ENCODE measurements at regions not wholly inside any gene's neighbourhood (a gene's known extent, or its start where the extent isn't known, plus 50 kb on each side); places are given as distances from the start of the nearest gene placed in this dataset.
A peak's percentile ranks its signal among the peaks of the same experiment; 100 is the strongest.

- DNase-seq, result no peak
These were observed 150.5 kb upstream of the RUNX3 start for GRCh38 chr1:25080294-25081209.

DNA sequence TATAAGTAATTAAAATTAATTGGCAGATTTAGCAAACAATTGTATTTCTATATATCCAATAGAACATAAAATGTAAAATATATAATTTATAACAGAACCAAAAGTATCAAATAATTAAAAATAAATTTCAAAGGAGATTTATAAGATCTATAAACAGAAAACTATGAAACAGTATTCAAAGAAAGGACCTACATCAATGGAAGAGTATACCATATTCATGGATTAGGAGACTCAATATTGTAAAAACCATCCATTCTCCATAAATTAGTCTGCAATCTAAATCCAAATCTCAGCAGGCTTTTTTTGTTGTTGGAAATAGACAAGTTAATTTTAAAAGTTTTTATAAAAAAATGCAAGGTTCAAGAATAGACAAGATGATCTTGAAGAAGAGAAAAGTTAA lies 149.0 kb upstream of the RUNX3 start:
- no peak for DNase-seq

DNA sequence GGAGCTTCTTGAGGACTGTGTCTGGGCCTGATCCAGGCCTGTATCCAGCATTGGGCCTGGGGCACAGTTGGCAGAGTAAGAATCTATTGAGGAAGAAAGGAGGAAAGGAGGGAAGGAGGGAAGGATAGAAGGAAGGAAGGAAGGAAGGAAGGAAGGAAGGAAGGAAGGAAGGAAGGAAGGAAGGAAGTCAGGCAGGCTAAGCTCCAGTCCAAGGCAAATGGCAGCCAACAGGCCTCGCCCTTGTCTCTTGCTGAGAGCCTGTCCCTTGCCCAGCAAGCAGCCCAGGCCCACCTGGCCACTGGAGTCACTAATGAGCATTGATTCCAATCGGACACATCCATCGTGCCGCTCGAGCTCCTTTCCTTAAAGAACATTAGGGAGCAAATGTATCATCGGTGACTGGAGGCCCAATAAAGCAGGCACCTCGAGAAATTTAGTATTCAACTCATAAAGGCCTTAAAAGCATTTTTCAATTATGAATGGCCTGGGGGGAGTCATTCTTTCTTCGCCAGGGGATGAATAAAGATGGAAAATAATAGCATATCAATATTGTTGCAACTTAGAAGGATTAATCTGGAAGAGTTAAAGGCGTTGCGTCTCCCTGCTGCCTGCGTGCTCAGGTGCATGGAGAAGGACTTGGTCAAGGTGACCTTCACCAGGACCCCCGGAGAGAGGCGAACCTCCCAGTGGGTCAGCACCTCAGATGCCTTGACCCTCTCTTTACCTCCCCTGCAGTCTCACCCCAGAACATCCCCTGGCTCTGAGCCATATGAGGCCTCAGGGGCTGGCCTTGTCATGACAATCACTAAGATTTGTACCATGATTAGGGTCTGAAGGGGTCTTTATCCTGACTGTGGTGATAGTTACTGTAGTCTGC lies 144.5 kb upstream of the RUNX3 start:
- no peak for DNase-seq

GRCh38 chr1:25073640-25074270 lies 143.7 kb upstream of the RUNX3 start:
- no peak for DNase-seq

GRCh38 chr1:25072461-25072860 lies 142.4 kb upstream of the RUNX3 start:
- DNase-seq, result no peak

- no peak for DNase-seq
These were observed 138.8 kb upstream of the RUNX3 start for GRCh38 chr1:25068829-25069228.

GRCh38 chr1:25068316-25068715 lies 138.2 kb upstream of the RUNX3 start:
- DNase-seq, result no peak

DNA sequence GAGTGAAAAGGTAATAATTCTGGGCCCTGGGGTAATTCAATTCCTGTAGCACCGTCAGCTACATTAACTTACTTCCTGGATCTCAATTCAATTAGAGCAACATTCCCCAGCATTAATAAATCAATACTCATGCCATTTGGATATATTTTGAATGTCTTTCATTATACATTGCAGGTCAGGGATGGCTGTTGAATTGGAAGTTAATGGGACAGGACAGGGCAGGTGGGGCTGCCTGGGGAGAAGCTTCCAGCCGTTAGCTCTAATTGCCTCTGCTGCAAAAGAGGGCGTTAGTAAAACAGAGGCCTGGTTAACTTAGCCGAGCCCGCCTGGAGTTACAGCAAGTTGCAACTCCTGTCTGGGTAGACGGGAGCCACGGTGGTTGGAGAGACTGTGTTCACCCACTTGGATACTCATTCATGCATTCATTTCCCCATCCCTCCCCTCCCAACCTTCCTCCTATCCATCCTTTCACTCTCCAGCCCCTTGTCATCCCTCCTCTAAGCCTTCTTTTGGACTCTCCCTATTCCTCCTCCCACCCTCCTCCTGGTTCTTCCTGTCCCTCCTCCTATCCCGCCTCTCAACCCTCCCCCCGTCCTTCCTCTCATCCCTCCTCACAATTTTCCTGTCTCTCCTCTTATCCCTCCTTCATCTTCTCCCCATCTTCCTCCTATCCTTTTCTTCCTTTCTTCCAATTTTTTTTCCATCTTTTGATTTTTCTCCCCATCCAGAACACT lies 137.6 kb upstream of the RUNX3 start:
- DNase-seq, result peak; percentile 69

DNA sequence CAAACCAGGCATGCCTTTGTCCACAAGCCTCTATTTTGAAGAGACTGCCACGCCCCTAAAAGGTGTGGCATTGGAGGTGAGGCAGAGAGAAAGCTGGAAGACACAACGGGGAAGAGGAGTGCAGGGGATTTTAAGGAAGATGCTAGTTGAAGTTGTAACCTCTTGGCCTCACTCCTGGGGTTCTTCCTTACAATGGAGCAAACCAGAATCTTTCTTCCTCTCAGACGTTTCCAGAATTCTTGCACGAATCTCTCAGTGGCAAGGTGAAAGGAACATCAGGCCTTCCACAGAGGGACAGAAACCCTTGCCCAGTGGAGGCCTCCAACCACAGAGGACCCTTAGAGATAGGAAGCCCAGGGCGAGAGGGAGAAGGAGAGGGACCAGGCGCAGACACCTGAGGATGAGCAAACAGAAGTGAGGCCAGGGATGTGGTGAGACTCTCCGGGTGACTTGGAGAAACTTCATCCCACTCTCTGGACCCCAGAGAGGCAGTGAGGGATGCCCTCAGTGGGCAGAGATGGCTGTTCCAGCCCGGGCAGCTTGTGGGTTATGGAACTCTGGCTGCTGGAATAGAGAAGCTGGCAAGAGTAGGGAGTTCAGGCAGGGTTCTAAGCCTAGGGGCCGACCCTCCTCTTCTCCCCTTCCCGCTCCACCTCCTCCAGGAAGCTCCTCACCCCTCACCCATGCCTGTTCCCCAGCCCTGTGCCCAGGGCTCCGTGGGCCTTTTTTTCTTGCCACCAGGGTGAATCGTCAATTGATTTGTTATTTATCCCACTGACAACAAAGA lies 136.8 kb upstream of the RUNX3 start:
- DNase-seq, result no peak

DNA sequence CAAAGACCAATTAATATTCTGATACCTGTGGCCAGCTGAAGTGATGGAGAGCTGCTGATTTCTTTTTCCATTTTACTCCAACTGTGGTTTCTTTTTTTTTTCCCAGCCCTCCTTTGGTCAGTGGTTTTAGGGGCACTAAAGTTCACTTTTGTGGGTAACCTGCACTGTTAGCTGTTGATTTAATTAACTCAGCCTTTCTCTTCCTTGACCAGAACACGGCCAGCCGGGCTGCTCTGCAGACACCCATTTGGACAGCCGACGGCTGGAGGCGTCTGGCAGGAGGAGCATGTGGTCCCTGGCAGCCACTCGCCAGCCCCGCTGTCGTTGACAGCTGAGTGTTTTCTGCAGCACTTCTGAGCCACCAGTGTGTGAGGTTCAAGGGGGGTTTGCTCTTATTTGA lies 136.2 kb upstream of the RUNX3 start:
- DNase-seq, result no peak

- DNase-seq, result no peak
These were observed 135.7 kb upstream of the RUNX3 start for GRCh38 chr1:25065795-25066238.

GRCh38 chr1:25065321-25065721 lies 135.2 kb upstream of the RUNX3 start:
- no peak for DNase-seq

GRCh38 chr1:25064465-25065240 lies 134.6 kb upstream of the RUNX3 start:
- DNase-seq, result no peak

- peak; percentile 86 for DNase-seq
These were observed 133.7 kb upstream of the RUNX3 start for GRCh38 chr1:25063591-25064416.

DNA sequence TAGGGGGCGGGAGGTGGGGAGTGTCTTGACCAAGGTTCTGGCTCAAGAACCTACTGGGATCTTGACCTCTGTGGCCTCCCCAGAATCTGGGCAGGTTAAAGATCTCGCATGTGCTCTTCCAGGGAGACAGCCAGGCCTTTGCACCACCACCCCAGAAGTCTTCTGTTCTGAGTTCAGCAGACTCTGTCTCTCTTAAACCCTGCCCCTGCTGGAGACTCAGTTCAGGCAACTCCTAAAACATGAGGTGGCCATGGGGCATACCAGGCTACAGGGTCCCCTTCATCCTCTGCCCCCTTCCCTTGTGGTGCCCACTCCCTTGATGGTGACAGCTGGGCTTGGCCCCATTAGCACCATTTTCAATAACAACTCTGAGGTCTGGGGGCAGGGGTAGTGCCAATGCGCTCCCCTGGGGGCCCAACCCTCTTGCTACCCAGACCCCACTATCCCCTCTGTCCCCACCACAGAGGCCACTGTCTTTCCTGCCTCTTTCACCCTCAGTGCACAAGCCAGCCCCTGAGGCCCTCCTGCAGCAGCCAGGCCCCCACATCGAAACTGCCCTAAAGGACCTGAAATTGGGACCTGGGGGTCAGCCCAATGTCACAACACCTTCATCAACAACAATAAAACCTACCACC lies 132.7 kb upstream of the RUNX3 start:
- DNase-seq, result no peak

- DNase-seq, result no peak
These were observed 131.4 kb upstream of the RUNX3 start for GRCh38 chr1:25061261-25061995.

DNA sequence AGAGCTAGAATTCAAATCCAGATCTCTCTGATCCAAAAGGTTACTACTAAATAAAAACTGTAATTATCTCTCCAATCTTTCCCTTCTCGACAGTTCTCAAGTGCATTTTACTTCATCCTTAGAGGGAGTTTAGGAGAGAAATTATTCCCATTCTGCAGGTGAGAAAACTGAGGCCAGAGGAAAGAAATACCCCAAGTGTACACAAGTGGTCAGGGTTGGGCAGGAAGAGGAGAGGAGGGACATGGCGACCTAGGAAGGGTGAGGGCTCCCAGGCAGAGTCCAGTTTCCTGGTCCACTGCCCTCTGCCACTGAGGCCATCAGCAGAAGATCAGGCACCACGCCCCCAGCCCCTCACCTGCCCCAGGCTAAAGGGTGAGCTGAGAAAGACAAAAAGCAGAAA lies 127.1 kb upstream of the RUNX3 start:
- no peak for DNase-seq

GRCh38 chr1:25056536-25056935 lies 126.5 kb upstream of the RUNX3 start:
- no peak for DNase-seq

DNA sequence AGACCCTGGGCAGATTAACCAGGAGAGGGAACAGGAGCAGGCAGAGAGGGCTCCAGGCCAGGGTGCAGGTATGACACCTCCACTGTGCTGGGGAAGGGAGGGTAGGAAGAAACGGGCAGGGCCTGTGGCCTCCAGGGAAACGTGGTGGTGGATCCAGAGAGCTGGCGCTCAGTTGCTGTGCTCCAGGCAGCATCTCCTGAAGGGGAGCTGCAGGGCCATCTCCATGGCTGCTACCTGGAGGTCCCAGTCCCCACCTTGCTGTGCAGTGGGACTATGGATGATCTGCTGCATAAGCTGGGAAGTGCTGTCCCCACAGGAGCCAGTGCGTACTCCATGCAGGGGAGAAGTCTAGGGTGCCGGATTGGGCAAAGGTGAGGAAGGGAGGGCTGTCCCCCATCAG lies 125.9 kb upstream of the RUNX3 start:
- no peak for DNase-seq

All from NCI-H146 (cell line).